ENCODE measurements at regions not wholly inside any gene's neighbourhood (a gene's known extent, or its start where the extent isn't known, plus 50 kb on each side); places are given as distances from the start of the nearest gene placed in this dataset.

DNA sequence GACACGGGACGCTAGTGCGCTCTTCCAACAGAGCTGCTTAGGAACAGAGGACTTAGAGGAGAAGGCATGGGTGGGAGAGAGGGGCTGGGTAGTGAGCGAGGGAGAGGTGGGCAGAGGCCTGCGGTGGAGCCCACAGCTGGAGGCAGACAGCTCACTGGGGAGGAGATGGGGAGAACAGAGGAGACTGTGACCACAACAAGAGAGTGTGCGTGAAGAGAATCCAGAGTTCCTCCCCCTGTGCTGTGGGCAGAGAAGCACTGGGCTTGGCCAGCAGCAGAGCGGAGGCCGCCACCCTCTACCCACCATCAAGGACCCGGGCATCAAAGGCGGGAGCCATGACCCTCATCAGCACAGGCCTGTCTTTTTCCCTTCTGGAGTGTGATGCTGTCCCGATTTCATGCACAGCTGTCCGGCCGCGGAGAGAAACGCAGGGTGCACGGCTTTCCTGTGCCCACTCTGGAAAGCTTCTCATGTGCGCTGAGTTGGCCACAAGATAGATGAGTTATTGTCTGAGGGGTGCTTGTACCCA is 228.3 kb upstream of the IRX4 start:
- no peak for DNase-seq (ENCODE audit: low spot score in 2 of 2, unreplicated experiment in 2 of 2)
- peaks cover 1% of the 10 kb centered on the region for H3K36me3 Mint-ChIP-seq
- no peaks in the 10 kb centered on the region for H3K4me1 Mint-ChIP-seq
- H3K27ac Mint-ChIP-seq, result no peak overlapping the region
- H3K9me3 Mint-ChIP-seq, result peaks cover 6% of the 10 kb centered on the region
- H3K4me3 Mint-ChIP-seq, result no peak overlapping the region
- TF ChIP-seq, protein P1, sequence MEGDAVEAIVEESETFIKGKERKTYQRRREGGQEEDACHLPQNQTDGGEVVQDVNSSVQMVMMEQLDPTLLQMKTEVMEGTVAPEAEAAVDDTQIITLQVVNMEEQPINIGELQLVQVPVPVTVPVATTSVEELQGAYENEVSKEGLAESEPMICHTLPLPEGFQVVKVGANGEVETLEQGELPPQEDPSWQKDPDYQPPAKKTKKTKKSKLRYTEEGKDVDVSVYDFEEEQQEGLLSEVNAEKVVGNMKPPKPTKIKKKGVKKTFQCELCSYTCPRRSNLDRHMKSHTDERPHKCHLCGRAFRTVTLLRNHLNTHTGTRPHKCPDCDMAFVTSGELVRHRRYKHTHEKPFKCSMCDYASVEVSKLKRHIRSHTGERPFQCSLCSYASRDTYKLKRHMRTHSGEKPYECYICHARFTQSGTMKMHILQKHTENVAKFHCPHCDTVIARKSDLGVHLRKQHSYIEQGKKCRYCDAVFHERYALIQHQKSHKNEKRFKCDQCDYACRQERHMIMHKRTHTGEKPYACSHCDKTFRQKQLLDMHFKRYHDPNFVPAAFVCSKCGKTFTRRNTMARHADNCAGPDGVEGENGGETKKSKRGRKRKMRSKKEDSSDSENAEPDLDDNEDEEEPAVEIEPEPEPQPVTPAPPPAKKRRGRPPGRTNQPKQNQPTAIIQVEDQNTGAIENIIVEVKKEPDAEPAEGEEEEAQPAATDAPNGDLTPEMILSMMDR (IDR thresholded peaks at IDR 0.05; ENCODE audit: unreplicated experiment), result no peak
- H3K27me3 Mint-ChIP-seq (ENCODE audit: low read depth), result peaks cover 13% of the 10 kb centered on the region

DNA sequence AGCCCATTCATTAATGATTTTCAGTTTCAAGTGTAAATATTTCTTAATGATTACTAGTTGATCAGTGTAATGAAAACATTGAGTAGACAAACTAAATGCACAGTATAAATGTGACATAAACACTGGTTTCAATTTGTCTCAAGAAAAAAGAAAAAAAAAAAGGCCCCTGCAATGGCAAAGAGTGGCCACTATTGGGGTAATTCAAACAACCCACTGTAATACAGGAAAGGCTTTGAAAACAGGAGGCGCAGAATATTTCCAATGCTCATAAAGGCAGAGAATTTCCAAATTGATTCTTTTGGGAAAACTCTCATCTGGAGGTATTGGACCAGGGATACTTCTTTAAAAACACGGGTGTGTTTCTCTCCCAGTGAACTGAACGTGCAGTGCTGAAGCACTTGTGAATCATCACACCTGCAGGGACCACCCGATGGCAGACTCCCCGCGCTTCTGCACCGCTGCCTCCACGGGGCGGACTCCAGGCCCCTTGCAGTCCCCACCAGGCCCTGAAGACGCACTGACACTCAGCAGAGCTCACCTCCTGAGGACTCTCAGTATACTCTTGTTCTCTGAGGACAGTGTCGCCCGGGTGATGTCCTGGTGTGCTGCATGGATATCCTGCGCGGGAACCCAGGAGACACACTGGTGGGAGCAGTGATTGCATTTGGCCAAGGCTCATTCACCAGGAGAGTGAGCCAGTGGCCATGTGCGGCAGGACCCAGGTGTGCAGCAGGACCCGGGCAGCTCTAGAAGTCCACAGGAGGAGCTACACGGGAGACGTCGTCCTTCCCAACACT is 227.6 kb upstream of the IRX4 start:
- H3K27me3 Mint-ChIP-seq (ENCODE audit: low read depth), result peaks cover 17% of the 10 kb centered on the region
- H3K27ac Mint-ChIP-seq, result no peak overlapping the region

DNA sequence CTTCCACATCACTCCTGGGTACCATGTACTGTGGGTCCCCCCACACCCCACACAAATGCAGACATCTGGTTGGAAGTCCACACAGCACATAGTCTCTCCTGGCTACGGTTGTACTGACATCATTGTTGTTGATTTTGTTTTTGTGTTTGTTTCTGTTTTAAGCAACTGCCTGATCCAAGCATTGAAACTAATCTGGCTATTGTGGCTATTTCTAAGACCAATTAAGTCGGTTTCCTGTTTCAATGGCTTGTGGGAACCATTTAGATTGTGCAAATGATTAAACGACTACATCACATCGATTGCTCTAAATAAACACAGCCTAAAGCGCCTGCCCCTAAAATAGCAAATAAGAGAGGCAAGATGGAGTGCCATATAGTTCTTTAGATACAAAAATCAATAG is 226.8 kb upstream of the IRX4 start:
- Mint-ChIP-seq H3K4me3 (no peak overlapping the region), H3K36me3 (peaks cover 6% of the 10 kb centered on the region), H3K27ac (no peak overlapping the region), H3K9me3 (no peaks in the 10 kb centered on the region), H3K4me1 (no peaks in the 10 kb centered on the region), H3K27me3 (ENCODE audit: low read depth) (peaks cover 17% of the 10 kb centered on the region)
- TF ChIP-seq, protein P1 (IDR thresholded peaks at IDR 0.05; ENCODE audit: unreplicated experiment), result no peak
- DNase-seq (ENCODE audit: low spot score in 2 of 2, unreplicated experiment in 2 of 2), result no peak

More for the DNA sequence above, 227.6 kb upstream of the IRX4 start:
- no peak for DNase-seq (ENCODE audit: low spot score in 2 of 2, unreplicated experiment in 2 of 2)
- Mint-ChIP-seq H3K4me1 (no peaks in the 10 kb centered on the region), H3K36me3 (peaks cover 6% of the 10 kb centered on the region), H3K4me3 (no peak overlapping the region), H3K9me3 (peaks cover 3% of the 10 kb centered on the region)
- TF ChIP-seq, protein P1 (IDR thresholded peaks at IDR 0.05; ENCODE audit: unreplicated experiment), result no peak

DNA sequence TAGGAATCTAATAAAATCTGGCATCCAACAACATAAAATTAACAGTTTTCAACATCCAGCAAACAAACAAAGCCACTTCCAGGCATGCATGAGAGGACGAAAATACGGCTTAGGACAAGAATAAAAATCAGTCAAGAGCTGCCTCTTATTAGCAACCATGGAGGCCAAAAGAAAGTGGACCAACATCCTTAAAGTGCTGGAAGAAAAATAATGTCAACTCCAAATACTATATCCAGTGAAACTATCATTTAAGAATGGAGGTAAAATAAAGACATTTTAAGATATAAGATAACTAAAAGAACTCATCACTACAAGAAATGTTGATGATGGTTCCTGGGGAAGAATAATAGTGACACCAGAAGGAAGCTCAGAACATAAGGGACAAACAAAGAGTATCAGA is 224.0 kb upstream of the IRX4 start:
- TF ChIP-seq, protein P1 (IDR thresholded peaks at IDR 0.05; ENCODE audit: unreplicated experiment), result no peak
- no peak overlapping the region for H3K4me3 Mint-ChIP-seq
- no peak for DNase-seq (ENCODE audit: low spot score in 2 of 2, unreplicated experiment in 2 of 2)
- no peak overlapping the region for H3K27ac Mint-ChIP-seq
- H3K27me3 Mint-ChIP-seq (ENCODE audit: low read depth), result peaks cover 17% of the 10 kb centered on the region
- H3K36me3 Mint-ChIP-seq, result peaks cover 6% of the 10 kb centered on the region
- H3K9me3 Mint-ChIP-seq, result no peaks in the 10 kb centered on the region
- H3K4me1 Mint-ChIP-seq, result peaks cover 2% of the 10 kb centered on the region

- no peaks in the 10 kb centered on the region for H3K9me3 Mint-ChIP-seq
- DNase-seq (ENCODE audit: low spot score in 2 of 2, unreplicated experiment in 2 of 2), result no peak
- no peak overlapping the region for H3K4me3 Mint-ChIP-seq
- peaks cover 12% of the 10 kb centered on the region for H3K27me3 Mint-ChIP-seq (ENCODE audit: low read depth)
- H3K27ac Mint-ChIP-seq, result no peak overlapping the region
- TF ChIP-seq, protein P1 (IDR thresholded peaks at IDR 0.05; ENCODE audit: unreplicated experiment), result no peak
- H3K4me1 Mint-ChIP-seq, result peaks cover 2% of the 10 kb centered on the region
- peaks cover 6% of the 10 kb centered on the region for H3K36me3 Mint-ChIP-seq
Observed at GRCh38 chr5:2105141-2105540, 222.4 kb upstream of the IRX4 start.
